GM18873 (cell line): ENCODE measurements at regions not wholly inside any gene's neighbourhood (a gene's known extent, or its start where the extent isn't known, plus 50 kb on each side); places are given as distances from the start of the nearest gene placed in this dataset.

Experiments used
- ATAC-seq: cut with Tn5 transposase; IDR thresholded peaks from one replicate; pipeline ENCODE4 v1.9.1; 2021; ENCODE audit warnings: mild to moderate bottlenecking, moderate library complexity, moderate number of reproducible peaks; ENCODE audit not compliant: unreplicated experiment, low FRiP score

GRCh38 chr13:80798576-80799133 is 457.7 kb upstream of the SPRY2 start:
- ATAC-seq, result no peak

DNA sequence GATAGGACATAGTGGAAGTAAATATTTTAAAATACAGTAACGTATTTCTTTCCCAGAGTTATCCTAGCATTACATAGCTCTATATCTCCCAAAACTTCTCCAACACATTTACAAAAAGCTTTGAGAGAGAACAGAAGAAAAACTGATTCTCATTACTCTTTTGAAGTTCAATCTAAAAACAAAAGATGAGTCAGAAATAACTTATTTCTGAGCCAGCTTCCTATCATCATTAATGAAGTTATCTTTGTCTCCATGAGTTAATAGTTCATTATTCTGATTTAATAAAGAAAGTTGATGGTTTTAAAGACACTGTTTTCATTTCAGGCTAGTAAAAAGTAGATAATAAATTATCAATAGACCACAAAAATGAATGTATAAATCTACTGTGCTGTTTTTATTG is 446.7 kb upstream of the SPRY2 start:
- ATAC-seq, result no peak

- no peak for ATAC-seq
Observed at GRCh38 chr13:80783926-80784565, 443.1 kb upstream of the SPRY2 start.

- ATAC-seq, result no peak
Observed at GRCh38 chr13:80782441-80782840, 441.5 kb upstream of the SPRY2 start.

DNA sequence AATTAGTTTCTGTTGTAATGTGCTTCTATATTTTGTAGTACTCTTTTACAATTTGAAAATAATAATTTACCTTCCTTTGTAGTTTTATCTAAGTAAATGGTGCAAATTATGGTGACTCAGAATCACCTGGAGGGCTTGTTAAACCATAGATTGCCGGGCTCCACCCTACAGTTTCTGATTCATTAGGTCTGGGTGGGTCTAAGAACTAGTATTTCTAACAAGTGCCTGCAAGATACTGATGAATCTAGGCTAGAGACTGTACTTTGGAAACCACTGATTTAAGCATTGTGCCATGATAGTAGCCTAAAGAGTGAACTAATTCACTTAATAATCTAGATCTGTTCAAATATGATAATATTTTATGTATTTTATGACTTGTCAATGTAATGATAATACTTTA is 437.4 kb upstream of the SPRY2 start:
- no peak for ATAC-seq

DNA sequence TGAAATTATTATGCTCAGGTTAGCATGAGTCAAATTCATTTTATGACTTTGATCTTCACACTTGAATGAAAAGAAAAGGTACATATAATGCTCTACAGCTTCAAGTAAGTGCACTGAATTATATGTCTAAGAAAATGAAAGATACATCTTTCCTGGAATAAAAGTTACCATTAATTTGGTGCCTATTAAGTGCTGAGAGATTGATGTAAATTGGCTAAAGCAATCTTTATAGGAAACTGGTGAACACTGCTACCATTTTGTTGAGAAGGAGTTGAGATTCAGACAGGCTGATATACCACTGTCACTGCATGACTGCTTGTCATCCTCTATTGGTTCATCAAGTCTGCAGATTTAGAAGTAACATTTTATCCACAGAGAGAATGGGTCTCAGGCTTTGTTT is 416.8 kb upstream of the SPRY2 start:
- ATAC-seq, result no peak

- ATAC-seq, result no peak
Observed at GRCh38 chr13:80755910-80756309, 415.0 kb upstream of the SPRY2 start.

DNA sequence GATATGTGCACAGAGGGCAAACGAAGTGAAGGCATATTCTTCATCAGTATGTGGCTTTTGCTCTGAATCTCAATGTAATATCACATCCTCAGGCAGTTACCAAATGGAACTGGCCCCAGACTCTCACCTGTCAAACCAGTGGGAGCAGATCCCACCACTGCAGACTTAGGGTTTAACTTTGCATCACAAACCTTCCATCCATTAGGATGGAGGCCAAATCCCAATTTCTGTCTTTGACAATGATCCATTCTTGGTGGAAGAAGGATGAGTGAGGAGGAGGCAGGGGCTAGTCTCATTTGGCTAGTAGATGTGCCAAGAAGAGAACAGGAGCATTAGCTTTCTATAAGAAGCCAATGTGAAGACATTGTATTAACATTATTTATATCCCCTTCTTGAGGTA is 413.5 kb upstream of the SPRY2 start:
- no peak for ATAC-seq

GRCh38 chr13:80753866-80754265 is 412.9 kb upstream of the SPRY2 start:
- ATAC-seq, result no peak

- no peak for ATAC-seq
Observed at GRCh38 chr13:80751854-80752253, 410.9 kb upstream of the SPRY2 start.

GRCh38 chr13:80744147-80744914 is 403.4 kb upstream of the SPRY2 start:
- no peak for ATAC-seq

- ATAC-seq, result no peak
Observed at GRCh38 chr13:80742033-80742432, 401.1 kb upstream of the SPRY2 start.

GRCh38 chr13:80740071-80740470 is 399.1 kb upstream of the SPRY2 start:
- no peak for ATAC-seq

- ATAC-seq, result no peak
Observed at GRCh38 chr13:80737513-80737912, 396.6 kb upstream of the SPRY2 start.

- ATAC-seq, result no peak
Observed at GRCh38 chr13:80727321-80727975, 386.5 kb upstream of the SPRY2 start.

DNA sequence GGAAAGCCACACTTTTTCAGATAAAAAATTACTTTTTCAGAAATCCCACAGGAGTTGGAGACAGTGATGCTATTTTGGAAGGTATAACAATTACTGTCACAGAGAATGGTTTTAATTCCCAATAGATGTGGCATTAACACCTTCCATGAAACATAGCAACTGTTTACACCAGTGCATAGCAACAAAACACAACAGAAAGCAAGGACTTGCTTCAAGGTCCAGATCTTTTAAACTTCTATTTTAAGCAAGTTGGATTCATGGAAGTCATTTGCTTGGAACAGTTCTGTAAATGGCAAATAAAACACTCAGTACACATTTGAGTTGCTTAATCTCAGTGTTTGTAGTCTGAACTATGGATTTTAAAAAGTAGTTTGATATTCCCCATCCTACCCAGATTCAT is 385.9 kb upstream of the SPRY2 start:
- ATAC-seq, result no peak

GRCh38 chr13:80721689-80722088 is 380.8 kb upstream of the SPRY2 start:
- ATAC-seq, result no peak

DNA sequence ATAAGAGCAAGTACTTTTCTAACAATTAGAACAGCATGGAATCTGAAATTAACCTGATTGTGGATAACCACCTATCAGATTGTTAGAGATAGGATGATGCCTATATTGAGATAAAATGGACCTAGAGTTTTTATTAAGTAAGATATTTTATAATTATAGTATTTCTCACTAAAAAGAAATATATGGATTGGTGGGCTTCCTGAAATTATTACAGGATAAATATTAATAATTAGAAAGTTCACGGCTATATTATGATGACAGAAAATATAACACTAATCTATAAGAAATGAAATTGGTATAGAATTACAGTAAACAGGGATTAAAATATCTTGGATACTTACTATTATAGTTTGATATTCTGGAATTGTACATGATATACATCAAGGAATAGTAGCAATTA is 378.0 kb upstream of the SPRY2 start:
- no peak for ATAC-seq

DNA sequence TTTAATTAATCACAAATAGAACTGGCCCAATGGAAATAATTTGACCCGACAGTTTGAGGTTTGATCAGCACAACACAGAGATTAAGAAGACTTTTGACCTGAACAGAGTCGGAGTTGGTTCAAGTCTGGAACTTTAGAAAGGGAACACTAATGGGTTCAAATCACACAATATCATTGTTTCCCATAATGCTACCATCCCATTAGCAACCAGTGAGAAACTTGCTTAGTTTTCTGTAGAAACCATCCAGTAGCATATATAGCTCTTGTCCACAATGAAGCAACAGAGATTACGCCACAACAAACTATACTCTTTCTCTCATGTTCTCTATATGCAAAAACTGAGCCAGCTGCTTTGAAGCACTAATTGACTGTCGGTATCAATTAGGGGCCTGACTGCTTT is 376.9 kb upstream of the SPRY2 start:
- ATAC-seq, result no peak

- ATAC-seq, result no peak
Observed at GRCh38 chr13:80716610-80717081, 375.7 kb upstream of the SPRY2 start.

DNA sequence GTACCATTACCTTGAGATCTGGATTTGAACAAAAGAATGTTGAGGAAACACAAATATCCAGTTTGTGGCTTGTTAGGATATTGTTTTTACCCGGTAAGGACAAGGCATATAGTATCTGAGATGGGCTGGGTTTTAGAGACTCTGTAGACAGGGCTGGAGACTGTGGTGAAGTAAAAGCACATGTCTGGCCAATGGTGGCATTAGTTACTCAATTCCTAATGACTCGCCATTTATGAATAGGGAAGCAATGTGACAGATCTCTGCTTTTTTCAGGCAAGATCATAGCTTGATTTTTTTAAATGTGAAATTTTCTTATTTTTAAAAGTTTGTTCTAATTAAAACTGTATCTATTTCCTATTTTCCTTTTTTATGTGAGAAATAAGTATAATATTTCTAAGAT is 371.1 kb upstream of the SPRY2 start:
- no peak for ATAC-seq
